GM18858 (cell line): ENCODE measurements at regions not wholly inside any gene's neighbourhood (a gene's known extent, or its start where the extent isn't known, plus 50 kb on each side); places are given as distances from the start of the nearest gene placed in this dataset.

Experiments used
- ATAC-seq: cut with Tn5 transposase; IDR thresholded peaks from one replicate; pipeline ENCODE4 v1.9.1; 2021; ENCODE audit not compliant: unreplicated experiment

- no peak for ATAC-seq
Measured at GRCh38 chr1:80517062-80517461, 1283.7 kb upstream of the ADGRL2 start.

- no peak for ATAC-seq
Measured at GRCh38 chr1:80509965-80510522, 1290.7 kb upstream of the ADGRL2 start.

- ATAC-seq, result no peak
Measured at GRCh38 chr1:80506216-80506615, 1294.5 kb upstream of the ADGRL2 start.

DNA sequence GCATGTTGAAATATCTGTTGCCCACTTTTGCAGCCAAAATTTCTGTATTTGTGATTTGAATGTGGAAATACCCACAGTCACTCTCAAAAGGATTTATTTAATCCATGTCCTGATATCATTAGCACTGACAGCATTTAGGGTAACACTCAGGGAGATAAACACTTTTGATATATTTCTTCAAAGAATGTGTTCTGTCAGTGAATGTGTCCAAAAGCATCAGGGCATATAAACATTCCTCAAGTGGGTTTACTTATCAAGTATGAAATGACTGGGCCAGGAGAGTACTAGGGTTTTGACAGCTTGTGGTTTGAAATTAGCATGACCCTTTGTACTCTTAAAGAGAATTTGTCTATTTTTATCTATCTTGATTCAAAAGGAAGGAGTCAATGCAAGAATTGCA, 1302.1 kb upstream of the ADGRL2 start:
- no peak for ATAC-seq

DNA sequence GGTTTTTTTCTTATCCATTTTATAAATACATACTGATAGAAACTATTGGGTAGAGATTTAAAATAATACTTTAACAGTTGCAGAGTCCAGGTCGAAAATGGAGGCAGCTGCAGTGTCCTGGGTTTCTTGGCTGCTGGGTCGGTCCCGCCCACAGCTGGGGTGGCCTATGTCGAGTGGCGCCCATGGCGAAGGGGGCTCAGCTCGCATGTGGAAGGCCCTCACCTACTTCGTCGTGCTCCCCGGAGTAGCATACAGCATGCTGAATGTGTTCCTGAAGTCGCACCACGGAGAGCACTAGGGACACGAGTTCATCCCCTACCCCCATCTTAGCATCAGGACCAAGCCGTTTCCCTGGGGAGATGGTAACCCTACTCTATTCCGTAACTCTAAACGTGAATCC, 1304.9 kb upstream of the ADGRL2 start:
- ATAC-seq, result no peak

DNA sequence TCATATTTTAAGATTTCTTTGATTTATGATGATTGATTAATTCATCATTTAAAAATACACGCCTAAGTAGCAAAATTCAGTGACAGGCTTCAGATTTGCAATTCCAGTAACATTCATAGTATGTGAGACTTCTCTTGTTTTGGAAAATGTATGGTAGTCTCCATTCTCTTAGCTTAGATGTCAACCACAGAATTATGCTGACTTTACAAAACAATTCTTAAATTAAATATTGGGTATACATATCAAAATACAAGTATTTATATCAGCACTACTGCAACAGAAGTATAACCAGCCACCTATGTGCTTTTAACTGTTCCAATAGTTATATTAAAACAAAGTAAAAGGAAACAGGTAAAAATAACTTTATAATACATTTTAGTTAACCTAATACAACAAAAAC, 1328.6 kb upstream of the ADGRL2 start:
- no peak for ATAC-seq

DNA sequence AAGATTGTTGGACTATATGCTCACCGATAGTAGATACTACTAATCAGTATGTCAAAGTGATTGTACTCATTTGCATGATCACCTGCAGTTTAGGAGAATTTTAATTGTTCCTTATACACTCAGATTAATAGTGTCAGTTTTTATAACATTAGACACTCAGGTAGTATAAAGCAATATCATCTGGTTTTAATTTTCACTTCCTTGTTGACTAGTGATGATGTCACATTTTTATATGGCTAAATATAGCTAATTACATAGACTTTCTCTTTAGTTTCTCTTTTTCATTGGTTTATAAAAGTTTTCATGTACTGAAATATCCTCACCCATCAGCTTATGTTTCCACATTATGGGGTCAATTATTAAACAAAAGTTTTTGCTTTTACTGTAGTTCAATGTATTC, 1332.4 kb upstream of the ADGRL2 start:
- ATAC-seq, result no peak

DNA sequence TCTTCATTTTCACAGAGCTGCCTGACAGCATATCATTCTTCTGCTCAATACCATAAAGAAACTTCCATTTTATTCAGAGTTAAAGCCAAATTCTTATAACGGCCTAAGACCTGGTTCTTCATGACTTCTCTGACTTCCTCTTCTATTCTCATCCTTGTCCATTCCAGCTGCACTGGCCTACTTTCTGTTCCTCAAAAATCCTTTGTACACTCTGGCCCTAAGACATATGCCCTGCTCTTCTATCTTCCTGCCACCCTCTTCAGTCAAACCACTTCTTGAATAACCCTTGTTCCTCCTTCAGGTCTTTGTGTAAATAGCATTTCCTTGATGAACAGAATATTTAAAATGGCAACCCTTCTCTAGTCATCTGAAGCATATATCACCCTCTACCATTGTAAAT, 1338.7 kb upstream of the ADGRL2 start:
- no peak for ATAC-seq

DNA sequence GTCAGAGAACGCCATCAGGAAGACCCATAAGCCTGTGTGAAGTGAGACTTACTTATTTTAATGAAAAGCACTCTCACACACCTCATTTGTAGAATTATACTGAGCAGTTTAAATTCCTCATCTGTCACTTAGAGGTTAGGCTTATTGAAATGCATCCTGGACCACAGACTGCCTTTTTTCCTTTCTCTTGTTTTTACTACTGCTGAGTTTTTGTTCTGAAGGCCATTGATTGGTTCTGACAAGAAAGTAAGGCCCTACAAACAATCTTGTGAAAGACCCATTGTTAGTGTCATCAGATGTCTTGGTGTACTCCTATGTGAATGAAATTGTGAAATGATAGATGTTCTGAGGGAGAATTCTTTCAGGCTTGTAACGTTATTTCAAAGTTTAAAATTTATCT, 1343.3 kb upstream of the ADGRL2 start:
- no peak for ATAC-seq

DNA sequence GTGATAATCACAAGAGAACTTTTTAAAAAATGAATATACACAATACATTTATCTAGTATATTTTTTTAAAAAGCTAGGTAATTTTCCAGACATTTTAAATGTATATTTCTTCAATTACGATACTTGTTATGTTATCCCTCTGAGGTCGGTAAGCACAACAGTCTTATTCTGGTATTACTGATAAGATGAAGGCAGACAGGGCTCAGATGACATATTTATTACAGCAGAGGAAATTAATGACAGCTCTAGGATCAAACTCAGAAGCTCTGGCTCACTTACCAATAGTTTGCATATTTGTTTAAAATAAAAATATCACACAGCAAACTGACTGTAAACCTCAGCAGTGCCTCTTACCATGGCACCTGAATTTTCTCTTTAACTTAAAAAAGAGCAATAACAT, 1347.0 kb upstream of the ADGRL2 start:
- ATAC-seq, result no peak

DNA sequence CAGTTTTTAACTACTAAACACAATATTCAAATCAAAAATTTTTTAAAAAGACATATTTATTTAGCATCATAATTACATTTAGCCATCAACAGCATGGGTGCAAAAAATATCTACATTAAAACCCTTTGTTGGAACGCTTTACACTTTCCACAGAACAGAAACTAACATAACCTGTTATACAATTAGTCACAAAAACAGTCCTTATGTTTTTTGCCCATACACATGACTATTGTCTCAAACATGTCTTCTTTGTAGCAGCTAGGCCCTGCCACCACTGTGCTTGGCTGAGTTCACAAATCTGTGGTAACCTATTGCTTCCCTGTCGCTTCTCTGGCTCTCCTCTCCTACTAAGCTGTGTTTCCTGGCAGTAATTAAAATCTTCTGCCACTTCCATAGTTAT, 1350.0 kb upstream of the ADGRL2 start:
- ATAC-seq, result no peak

GRCh38 chr1:80448081-80448480, 1352.7 kb upstream of the ADGRL2 start:
- no peak for ATAC-seq

GRCh38 chr1:80447526-80447925, 1353.2 kb upstream of the ADGRL2 start:
- ATAC-seq, result no peak

- ATAC-seq, result no peak
Measured at GRCh38 chr1:80445033-80445432, 1355.7 kb upstream of the ADGRL2 start.

DNA sequence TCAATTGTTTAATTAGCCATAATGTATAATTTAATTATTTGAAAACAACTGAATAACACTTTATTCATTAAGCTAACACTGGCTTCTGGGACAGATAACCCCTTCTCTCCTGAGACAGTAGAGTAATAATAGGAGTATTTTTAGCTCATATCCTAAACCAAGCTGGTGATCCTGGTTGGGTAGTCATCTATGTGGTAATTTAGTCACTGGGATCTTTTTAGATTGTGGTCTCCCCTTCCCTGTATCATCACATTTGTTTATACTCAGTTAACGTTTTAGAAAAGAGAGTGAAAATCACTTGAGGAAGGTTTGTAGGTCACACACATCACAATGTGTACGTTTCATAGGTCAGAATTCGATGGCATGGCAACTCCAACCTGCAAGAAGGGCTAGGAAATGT, 1356.6 kb upstream of the ADGRL2 start:
- ATAC-seq, result no peak

GRCh38 chr1:80441664-80442063, 1359.1 kb upstream of the ADGRL2 start:
- ATAC-seq, result no peak

- no peak for ATAC-seq
Measured at GRCh38 chr1:80436851-80437250, 1363.9 kb upstream of the ADGRL2 start.

DNA sequence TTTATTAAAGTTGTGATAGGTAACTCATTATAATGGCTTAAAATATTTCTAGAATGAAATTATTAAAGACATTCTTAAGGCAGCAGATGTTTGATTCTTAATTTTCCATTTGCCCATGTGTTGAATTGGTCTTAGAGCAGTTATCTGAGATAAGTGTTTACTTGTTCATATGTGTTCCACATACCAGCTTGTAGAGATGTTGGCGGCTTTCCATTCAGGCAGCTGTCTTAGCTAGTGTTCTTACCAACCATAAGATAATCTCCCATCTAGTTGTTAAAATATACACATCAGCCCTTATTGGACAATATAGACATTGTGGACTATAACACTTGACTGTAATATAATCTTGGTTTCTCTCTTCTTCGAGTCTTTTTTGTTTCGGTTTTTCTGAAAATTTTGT, 1372.9 kb upstream of the ADGRL2 start:
- no peak for ATAC-seq

DNA sequence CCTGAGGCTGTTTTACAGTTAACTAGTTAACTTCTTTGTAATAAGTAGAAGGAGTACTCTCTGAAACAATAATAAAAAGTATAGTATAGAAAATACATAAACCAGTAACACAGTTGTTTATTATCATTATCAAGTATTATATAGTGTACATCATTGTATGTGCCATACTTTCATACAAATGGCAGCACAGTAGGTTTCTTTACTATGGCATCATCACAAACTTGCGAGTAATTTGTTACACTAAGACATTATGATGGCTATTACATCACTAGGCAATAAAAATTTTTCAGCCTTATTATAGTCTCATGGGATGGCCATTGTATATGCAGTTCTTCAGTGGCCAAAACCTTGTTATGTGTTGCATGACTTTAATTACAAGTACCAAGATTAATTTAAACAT, 1376.5 kb upstream of the ADGRL2 start:
- ATAC-seq, result no peak

DNA sequence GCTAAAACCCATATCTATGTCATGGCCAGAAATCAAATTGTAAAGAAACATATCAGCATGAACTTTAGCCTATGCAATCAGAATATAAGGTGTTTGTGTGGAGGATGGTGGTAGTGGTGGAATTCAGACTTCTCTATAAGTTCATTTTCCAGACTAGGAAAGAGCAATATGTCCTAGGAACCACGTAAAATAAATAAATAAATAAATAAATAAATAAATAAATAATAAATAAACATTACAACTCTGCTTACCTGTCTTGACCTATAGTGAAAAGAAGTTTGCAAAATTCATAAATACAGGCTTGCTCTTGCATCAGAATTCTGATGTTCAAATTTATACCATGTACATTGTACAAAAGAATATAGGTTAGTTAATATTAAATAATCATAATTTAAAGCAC, 1382.6 kb upstream of the ADGRL2 start:
- no peak for ATAC-seq

GRCh38 chr1:80417671-80418070, 1383.1 kb upstream of the ADGRL2 start:
- ATAC-seq, result no peak

DNA sequence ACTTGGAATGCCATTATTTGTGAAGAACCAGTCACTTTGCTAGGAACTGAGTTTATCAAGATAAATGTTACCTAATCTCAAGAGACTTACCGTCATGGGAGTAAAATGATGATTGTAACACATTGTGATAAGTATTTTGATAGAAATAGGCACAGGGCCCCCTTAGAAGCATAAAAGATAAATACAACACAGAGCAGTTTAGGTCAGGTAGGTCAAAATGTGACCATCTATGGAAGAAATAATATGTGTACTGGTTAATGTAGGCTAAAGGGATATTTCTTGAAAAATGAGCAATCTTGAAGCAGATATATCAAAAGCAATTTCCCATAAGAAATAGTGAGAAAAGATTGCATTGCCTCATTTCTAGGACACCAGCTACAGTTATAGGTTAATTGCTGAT, 1386.8 kb upstream of the ADGRL2 start:
- ATAC-seq, result no peak

GRCh38 chr1:80410233-80410632, 1390.5 kb upstream of the ADGRL2 start:
- ATAC-seq, result no peak

DNA sequence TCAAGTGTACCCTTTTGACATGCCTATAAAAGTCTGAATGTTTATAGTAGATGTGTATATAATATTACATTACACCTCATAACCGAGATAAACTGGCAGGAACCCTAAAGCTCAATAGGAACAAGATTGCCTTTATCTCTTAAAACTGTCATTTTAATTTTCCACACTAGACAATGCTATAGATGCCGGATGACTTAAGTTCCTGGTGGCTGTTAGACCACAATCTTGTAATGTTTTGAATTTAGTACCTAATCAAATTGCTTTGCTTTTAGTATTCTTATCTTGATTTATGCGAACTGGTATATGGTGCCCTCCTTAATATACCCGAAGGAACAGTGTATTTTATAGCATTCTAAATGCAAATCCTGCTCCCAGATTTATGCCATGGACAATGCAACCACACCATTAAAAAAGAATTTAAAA, 1397.0 kb upstream of the ADGRL4 start:
- no peak for ATAC-seq
